ENCODE measurements at regions not wholly inside any gene's neighbourhood (a gene's known extent, or its start where the extent isn't known, plus 50 kb on each side); places are given as distances from the start of the nearest gene placed in this dataset.

DNA sequence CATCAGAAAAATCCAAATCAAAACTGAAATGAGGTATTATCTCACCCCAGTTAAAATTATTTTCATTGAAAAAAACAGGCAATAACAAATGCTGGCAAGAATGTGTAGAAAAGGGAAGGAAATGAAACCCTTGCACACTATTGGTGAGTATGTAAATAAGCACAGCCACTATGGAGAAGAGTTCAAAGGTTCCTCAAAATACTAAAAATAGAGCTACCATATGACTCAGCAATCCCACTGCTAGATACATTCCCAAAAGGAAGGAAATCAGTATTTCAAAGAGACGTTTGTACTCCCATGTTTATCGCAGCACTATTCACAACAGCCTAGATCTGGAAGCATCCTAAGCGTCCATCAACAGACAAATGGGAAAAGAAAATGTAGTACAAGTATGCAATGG lies 932.4 kb downstream of the PCDH18 start:
- no peaks in the 10 kb centered on the region for H3K27me3 ChIP-seq
- TF ChIP-seq EP300 (IDR thresholded peaks at IDR 0.05) (no peak), POLR2AphosphoS5 (IDR thresholded peaks at IDR 0.05) (no peak), POLR2A (IDR thresholded peaks at IDR 0.05) (no peak)
- TF ChIP-seq, protein P1, sequence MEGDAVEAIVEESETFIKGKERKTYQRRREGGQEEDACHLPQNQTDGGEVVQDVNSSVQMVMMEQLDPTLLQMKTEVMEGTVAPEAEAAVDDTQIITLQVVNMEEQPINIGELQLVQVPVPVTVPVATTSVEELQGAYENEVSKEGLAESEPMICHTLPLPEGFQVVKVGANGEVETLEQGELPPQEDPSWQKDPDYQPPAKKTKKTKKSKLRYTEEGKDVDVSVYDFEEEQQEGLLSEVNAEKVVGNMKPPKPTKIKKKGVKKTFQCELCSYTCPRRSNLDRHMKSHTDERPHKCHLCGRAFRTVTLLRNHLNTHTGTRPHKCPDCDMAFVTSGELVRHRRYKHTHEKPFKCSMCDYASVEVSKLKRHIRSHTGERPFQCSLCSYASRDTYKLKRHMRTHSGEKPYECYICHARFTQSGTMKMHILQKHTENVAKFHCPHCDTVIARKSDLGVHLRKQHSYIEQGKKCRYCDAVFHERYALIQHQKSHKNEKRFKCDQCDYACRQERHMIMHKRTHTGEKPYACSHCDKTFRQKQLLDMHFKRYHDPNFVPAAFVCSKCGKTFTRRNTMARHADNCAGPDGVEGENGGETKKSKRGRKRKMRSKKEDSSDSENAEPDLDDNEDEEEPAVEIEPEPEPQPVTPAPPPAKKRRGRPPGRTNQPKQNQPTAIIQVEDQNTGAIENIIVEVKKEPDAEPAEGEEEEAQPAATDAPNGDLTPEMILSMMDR (IDR thresholded peaks at IDR 0.05): no peak
- no peaks in the 10 kb centered on the region for H3K4me1 ChIP-seq
- H3K4me3 ChIP-seq: no peak overlapping the region
- DNase-seq: no peak
- WGBS, 2 donors: 77 to 84% methylated on average over 3 of the region's 3 CpGs
- H3K36me3 ChIP-seq: no peaks in the 10 kb centered on the region
- intact Hi-C loops (cut with DNase I): no loop called here
- no peak overlapping the region for H3K27ac ChIP-seq
- no peaks in the 10 kb centered on the region for H3K9me3 ChIP-seq

DNA sequence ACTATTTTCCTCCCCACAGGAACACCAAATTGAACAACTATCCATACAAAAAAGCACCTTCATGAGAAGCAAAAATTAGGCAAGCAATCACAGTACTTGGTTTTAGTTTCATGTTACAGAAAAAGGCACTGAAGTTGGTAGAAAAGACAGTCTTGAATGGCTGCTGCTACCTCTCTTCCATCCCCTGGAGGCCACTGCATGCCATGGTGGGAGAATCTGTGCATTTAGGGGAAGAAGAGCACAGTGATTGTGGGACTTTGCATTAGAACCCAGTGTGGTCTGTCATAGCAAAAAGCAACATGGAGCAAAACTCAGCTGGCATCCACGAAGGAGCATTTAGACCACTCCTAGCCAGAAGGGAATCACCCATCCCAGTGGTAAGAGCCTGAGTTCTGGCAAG lies 941.9 kb downstream of the PCDH18 start:
- Histone ChIP-seq H3K27me3 (no peaks in the 10 kb centered on the region), H3K9me3 (no peaks in the 10 kb centered on the region), H3K4me1 (no peaks in the 10 kb centered on the region), H3K4me3 (no peak overlapping the region), H3K27ac (no peak overlapping the region), H3K36me3 (no peaks in the 10 kb centered on the region)
- intact Hi-C loops (cut with DNase I): no loop called here
- no peak for DNase-seq
- TF ChIP-seq POLR2A (IDR thresholded peaks at IDR 0.05): no peak
- TF ChIP-seq, protein P1 (IDR thresholded peaks at IDR 0.05): no peak
- 70 to 77% methylated on average over 1 of the region's 1 CpG for WGBS, 2 donors

DNA sequence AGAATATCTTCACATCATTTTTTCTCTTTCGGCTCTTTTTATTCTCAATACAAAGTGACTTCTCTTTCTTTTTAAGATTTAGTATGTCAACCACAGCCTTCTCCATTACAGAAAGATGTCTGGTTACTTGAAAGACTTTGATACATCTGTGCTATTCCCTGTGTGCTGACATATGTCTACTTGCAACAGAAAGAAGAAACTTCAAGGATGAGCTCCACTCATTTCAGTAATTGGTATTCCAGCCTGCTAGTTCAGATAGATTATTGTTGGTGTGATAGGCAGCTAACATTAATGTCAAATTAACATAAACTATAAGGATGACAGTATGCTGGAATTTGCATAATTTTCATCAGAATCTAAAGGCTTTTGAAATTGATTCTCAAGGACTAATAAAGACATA lies 948.7 kb downstream of the PCDH18 start:
- H3K27ac ChIP-seq: no peak overlapping the region
- intact Hi-C loops (cut with DNase I): no loop called here
- no peak overlapping the region for H3K4me3 ChIP-seq
- no peaks in the 10 kb centered on the region for H3K4me1 ChIP-seq
- peaks cover 0 to 2% (median 0%) of the 10 kb centered on the region in 4 donors for H3K9me3 ChIP-seq
- 95 to 97% methylated on average over 1 of the region's 1 CpG for WGBS, 2 donors
- no peaks in the 10 kb centered on the region for H3K36me3 ChIP-seq
- H3K27me3 ChIP-seq: no peaks in the 10 kb centered on the region
- TF ChIP-seq, protein P1 (IDR thresholded peaks at IDR 0.05): no peak
- TF ChIP-seq POLR2A (IDR thresholded peaks at IDR 0.05) (no peak), POLR2AphosphoS5 (IDR thresholded peaks at IDR 0.05) (no peak), EP300 (IDR thresholded peaks at IDR 0.05) (no peak)
- DNase-seq: no peak

DNA sequence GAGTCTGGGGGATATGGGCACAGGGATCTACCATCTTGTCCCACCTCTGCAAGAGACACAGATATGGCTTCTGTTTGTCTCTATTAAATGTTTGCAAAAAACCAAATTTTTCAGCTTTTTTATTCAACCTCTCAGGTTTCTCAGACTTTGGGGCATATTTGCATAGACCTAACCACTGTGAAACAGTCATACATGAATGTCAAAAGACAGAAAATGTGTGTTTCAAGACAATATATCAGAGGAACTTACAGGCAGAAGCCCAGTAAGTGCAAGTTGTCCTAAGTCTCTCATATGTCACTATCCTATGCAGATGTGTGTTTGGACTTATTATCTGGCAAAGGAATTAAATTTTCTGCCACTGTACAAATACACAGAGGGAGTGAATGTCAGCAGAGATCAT lies 951.2 kb downstream of the PCDH18 start:
- TF ChIP-seq EP300 (IDR thresholded peaks at IDR 0.05) (no peak), POLR2AphosphoS5 (IDR thresholded peaks at IDR 0.05) (no peak), POLR2A (IDR thresholded peaks at IDR 0.05) (no peak)
- TF ChIP-seq, protein P1 (IDR thresholded peaks at IDR 0.05): no peak
- Histone ChIP-seq H3K9me3 (peaks cover 0 to 3% (median 0%) of the 10 kb centered on the region in 4 donors), H3K27me3 (no peaks in the 10 kb centered on the region), H3K4me1 (no peaks in the 10 kb centered on the region), H3K4me3 (no peak overlapping the region), H3K27ac (no peak overlapping the region), H3K36me3 (no peaks in the 10 kb centered on the region)
- no peak for DNase-seq
- intact Hi-C loops (cut with DNase I): no loop called here

DNA sequence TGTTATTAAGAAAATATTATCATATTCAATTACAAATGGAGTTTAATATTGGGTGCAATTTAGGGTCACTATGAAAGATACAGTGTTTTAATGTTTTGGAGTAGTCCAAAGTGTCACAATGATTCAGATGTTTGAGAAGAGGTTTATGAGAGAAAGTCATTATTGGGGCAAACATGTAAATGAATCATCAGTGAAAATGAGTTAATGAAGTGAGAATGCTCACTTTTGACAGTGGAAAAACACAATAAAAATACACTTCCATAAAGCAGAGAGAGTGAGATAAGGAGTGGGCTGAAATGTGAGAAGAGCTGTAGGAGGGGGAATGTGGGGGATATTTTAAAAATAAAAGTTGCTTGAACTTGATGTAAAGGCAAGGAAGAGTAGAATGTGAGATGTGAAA lies 957.1 kb downstream of the PCDH18 start:
- Histone ChIP-seq H3K27me3 (no peaks in the 10 kb centered on the region), H3K27ac (no peak overlapping the region), H3K9me3 (peaks cover 0 to 3% (median 0%) of the 10 kb centered on the region in 4 donors), H3K36me3 (no peaks in the 10 kb centered on the region), H3K4me3 (no peak overlapping the region), H3K4me1 (no peaks in the 10 kb centered on the region)
- DNase-seq: no peak
- TF ChIP-seq, protein P1 (IDR thresholded peaks at IDR 0.05): no peak
- no peak for TF ChIP-seq POLR2A (IDR thresholded peaks at IDR 0.05)
- TF ChIP-seq POLR2AphosphoS5 (IDR thresholded peaks at IDR 0.05): no peak
- TF ChIP-seq EP300 (IDR thresholded peaks at IDR 0.05): no peak
- intact Hi-C loops (cut with DNase I): no loop called here
